GM18858 (cell line): ENCODE measurements at regions not wholly inside any gene's neighbourhood (a gene's known extent, or its start where the extent isn't known, plus 50 kb on each side); places are given as distances from the start of the nearest gene placed in this dataset.
"Not testable (repeated sequence)": the region's sequence is repeated elsewhere in the genome, so short reads cannot be mapped to it uniquely, and the experiment has no call there.

ENCODE experiments used
- ATAC-seq: cut with Tn5 transposase; IDR thresholded peaks from one replicate; pipeline ENCODE4 v1.9.1; 2021; ENCODE audit not compliant: unreplicated experiment

DNA sequence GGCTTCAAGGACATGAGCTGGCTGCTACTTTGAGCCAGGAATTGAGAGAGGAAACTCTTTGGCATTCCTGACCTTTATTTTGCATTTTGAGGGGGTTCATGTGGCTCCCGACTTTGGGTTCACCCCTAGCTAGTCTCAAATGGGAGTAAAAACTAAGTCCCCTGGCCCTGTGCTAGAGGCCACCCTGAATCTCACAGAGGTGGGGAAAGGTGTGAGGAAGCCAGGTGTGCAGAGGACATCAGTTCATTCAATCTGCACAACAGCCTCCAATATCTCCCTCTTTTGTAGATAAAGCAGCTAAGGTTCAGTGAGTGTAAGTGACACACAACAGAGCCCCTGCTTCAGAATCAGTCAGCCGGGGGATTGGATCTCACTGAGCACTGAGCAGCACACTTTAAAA is 325.7 kb downstream of the DCDC2C start:
- ATAC-seq: no peak

DNA sequence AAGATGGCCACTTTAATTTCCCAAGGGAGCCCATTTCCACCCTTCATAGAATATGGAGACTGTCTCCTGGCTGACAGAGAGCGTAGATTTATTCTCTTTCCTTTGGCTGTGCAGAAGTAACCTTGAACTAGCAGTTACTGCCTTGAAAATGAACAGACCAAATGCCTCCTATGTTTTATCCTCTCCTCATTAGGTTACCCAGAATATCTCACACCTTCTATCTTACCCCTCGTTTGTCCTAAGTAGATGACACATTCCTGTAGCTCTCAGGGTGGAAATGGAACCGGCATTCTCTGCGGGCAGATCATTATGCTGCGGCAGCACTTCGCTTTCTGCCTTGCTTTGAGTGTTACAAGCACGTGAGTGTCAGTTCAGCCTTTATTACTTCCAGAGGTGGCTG is 336.5 kb downstream of the DCDC2C start:
- no peak for ATAC-seq

DNA sequence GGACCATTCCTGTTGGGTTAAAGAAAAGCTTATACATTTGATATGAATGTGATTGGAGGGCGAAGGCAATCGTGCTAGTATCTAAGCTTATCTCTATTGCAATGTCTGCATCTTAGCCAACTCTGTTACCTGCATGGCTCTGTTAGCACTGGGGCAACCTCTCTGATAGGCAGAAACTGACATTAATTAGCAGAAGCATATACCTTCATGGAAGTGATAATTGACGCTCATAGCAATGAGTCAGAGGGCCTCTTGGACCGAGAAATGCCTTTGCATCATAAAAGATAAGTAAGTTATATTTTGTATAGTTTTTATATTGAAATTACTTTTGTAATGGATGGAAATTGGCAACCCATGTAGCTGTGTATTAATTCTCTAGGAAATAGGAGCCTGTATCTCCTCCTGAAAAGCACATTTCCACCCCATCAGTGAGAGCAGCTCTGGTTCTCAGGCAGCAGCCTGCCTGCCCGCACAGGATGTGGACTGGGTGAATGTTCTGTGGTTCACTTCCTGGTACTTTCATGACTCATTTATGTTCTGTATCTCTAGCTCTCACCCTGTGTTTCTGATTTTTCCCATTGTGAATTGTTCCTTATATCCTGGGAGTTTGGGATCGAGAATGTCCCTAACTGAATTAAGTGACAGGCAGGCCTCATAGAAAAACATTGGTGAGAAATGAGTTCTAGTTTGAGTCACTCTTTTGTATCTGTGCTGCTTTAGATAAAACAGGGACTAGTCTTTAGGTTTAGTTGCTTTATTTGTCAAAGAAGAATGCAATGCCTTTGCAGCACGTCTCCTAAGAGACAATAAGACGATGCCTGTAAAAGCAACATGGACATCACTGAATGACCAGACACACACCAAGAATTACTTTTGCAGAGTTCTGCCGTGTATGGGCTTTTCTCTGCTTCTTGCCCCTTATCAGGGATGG is 344.9 kb downstream of the DCDC2C start:
- ATAC-seq: no peak

DNA sequence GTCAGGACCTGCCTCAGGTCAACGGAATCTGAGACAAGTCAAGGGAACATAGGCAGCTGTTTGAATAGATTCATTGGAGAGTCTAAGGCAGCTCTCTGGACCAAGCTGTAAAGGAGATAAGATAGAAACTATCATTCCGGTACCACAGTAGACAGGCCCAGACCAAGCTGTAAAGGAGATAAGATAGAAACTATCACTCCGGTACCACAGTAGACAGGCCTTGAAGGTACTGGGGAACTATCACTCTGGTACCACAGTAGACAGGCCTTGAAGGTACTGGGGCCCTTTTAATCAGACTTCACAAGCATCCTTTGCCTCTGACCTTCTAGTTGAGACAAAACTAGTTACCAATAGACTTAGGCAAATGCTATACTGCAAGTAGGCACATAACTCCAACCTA is 346.1 kb downstream of the DCDC2C start:
- ATAC-seq: no peak

DNA sequence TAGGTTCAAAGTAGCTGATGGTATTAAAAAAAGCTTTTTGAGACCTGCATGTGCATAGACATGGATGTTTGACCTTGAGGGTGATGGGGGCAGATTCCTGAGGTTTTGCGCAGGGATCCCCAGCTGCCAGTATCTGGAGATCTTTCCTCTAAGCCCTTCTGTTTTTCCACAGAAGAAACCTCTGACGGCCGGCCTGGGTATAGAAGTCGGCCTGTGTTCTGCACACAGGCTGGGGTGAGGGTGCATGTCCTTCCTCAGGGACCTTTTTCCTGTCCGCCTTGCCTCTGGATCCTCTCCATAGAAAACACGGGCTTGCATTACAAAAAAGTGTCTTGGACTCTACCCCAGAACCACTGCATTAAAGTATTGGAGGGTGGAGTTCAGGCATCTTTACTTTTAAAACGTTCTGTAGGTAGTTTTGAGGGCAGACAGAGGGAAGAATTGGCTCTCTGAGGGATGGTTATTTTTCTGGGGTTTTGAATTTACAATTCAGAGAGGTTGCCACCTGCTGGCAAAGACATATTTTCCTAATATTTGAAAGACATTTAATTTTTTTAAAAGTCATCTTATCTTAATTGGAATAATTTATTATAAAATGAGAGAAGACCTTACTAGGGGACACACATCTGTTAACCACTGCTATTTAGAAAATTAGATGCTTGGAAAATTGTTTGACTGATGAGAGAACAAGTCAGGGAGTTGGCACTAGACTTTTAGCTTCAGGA is 350.6 kb downstream of the DCDC2C start:
- ATAC-seq: no peak

DNA sequence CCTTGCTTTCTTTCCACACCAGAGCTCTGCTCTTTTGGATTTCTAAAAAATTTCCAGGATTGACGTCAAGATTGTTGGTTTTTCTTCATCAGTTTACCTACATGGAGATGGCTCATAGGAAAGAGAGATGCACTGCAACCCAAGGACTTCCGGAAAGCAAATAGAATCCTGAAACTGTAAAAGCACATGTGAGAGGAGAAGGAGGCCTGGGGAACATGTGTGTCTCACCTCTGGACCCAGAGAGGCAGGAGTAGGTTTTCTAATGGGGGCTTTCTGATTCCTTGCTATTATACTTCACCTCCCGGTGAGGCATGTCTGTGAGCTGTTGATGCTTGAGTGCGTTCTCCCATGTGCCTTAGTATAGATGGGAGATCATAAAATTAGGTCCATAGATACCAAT is 362.8 kb downstream of the DCDC2C start:
- ATAC-seq: no peak

DNA sequence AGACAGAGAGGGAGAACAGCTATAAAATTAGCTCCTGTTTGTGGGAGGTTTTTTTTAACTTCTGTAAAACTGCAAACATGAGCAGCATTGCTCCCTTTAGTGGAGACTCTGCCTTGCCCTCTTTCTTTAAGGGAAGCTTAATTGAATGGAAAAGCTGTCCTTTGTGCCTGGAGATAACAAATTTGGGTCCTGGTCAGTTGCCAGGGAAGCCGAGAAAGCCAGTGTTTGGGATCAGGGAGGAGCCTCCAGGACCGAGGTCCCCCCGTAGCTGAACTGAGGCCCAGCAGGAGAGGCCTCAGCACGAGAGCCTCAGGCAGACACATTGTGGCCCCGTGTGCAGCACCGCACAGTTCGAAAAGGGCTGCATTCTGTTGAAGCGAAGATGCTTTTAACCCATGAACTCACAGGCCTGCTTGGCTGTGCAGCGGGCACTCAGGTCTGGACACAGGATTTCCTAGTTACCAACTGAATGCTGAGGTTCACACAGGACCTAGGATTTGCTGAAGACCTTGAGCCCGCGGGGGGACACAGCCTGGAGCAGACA is 369.7 kb downstream of the DCDC2C start:
- ATAC-seq: no peak

DNA sequence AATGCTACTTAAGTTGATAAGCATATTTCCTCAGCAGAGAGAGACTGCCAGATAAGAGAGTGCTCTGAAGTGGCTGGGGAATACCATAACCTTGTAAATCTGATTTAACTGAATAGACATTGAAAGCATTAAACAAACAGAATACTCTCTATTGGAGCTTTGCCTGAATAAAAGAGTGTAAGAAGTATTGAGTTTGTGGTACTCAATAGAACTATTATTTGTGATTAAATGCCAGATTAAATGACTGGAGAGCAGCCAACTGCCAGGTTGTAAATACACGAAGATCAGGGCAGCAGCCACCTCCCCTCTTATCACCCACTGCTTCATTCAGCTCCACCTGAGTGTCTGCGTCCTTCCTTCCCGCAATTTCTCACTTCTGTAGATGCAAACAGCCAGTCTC is 373.6 kb downstream of the DCDC2C start:
- ATAC-seq: no peak

DNA sequence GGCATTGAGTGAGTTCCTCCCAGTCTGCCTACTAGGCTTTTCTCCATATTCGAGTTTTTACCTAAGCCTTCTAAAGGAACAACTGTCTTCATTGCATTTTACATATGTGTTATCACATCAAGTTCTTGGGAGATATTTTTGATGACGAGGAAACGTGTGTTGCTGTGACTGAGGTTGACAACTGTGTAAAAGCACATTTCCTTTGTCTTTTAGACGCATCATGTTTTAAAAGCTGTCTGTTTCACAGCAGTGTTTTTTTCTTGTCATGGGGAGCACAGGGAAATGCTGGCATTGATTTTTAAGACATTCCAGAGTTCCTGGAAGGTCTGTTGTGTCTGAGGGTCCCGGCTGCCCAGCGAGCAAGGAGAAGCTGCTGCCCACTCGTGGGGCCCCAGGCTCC is 381.8 kb downstream of the DCDC2C start:
- ATAC-seq: no peak

DNA sequence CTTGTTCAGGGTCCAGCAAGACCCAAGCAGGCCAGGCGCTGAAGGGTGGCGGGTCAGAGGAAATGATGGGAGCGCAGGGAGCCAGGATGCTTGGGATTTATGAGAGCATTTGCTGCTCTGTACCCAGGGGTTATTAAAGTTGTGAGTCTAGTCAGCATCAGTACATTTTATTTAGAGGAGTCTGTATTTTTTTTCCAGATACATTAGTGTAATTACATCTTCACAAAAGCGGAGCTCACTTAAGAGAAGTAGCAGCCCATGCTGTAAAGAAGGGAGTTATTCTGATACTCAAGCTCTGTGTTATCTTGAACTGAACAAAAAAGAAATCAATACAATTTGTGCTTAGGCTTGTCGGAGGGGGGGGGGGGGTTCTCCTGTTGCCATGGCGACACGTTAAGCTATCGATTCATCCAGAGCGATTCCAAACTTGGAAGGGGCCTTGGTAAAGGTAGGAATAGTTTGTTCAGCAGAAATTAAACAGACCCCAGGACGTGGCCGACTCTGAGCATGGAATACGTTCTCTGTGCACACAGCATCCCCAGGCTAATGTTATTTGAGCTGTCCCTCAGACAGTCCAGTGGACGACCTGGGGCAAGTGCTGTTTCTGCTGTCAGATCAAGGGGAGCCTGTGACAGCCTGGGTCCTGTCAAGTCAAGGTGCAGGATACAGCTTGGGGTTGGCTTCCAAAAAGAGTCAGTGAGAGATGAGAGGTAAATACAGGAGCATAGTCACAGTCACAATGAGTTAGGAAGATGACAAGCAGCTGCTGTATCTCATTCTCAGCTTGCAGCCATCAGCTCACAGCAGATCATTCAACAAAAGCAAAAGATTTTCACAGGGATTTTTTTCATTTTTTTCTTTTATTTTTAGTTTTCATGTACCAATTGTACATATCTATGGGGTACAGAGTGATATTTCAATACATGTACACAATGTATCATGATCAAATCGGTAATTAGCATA is 387.6 kb downstream of the DCDC2C start:
- no peak for ATAC-seq

DNA sequence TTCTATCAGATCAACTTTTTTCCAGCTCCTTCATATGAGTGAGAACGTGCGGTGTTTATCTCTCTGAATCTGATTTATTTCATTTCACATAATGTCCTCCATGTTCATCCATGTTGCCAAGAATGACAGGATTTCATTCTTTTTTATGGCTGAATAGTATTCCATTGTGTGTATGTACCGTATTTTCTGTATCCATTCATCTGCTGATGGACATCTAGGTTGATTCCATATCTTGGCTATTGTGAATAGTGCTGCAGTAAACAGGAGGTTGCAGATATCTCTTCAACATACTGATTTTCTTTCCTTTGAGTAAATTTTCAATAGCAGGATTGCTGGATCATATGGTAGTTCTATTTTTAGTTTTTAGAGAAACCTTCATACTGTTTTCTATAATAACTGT is 388.5 kb downstream of the DCDC2C start:
- ATAC-seq: no peak

DNA sequence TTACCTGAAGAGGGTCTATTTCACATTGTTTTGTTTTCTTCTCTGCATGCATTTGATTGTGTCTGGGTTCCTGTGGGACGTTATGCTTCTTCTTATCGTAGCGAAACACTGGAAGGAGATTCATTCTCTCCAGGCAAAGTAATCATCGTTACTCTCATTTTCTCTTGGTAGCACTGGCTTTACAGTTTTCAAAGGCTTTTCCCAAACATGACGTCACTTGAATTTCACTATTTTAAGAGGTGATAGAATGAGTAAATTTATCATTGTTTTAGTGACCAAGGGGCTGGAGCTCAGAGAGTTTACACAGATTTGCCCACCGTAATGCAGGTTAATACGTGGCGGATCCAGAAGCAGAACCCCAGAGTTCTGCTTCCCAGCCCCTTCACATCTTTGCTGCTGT is 391.4 kb downstream of the DCDC2C start:
- ATAC-seq: no peak

DNA sequence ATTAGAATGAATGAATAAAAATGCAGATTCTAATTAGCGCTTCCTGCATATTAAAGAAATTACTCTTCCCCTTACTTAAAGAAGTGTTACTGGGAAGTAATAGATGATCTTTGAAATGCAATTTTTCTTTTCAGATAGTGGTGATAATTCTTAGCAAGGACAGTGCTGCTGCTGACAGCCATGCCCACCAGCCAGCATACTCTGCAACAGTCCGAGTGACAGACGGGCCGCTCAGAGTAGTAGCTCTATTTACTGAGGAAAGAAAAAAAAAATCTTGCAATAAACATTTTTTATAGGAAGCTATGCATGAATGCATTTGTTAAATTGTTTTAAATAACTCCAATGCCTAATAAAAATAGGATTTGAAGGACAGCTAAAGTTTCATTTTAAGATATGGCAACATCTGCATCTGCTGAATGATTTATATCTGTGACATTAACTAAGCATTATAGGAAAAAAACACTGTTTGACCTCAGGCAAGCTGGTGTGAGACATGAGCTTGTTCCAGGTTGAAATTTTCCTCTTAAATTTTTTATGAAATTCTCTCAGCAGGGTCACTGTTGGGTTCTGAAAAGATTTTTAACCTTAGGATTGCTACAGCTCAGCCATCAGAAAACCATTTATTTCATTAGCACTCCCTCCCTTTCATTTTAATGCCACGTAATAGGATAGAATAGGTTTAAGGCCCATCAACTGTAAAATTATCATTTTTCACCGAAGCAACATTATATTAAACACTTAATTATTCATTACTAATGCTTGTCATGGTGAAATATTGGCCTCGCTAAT is 393.8 kb downstream of the DCDC2C start:
- no peak for ATAC-seq

DNA sequence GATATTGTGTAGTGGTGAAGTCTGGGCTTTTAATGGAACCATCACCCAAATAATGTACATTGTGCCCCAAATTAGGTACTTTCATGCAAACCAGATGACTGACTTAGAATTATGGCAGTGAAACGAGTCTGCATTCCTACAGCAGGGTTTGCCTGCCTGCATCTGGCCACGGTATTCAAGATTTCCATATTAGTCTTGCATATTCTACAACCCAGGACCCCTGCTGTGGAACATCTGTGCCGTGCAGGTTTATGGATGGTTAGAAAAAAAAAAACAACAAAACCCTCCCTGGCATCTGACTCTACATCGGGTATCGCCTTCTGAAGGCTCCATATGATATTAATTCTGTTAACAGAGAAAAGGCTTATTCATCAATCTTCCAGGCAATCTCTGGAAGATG is 394.8 kb downstream of the DCDC2C start:
- ATAC-seq: no peak

DNA sequence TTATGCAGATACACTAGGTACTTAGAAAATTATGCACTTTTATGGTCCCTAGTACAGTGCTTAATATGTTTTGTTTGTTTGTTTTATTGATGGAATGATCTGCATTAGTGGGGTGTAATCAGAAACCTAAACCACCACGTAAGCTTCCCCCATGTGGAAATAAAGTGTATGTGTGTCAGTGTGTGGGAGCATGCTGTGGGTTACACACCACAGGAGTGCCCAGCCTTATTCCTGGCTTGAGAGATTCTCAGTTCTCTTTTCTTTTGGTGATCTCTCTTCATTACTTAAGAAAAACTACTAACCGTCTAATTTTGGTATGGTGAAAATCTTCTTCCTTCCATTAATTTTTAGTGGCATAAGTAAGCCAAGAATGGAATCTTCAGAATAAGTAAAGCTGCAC is 398.6 kb downstream of the DCDC2C start:
- no peak for ATAC-seq

DNA sequence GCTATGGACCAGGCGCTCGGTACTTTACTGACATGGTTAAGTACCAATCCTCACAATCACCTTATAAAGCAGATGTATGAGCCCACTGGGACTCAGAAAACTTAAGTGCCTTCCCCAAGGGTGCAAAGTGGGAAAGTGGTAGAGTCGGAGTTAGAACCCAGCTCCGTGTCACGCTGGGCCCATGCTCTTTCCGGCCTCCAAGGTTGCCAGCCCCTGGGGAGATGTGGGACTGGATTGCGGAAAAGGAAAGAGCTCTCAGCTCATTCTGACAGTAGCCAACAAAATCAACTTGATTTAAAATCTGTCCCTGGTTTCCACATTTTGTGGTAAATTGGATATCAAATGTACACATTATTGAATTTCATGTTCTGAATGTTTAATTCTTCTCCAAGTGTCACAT is 403.8 kb downstream of the DCDC2C start:
- ATAC-seq: no peak

DNA sequence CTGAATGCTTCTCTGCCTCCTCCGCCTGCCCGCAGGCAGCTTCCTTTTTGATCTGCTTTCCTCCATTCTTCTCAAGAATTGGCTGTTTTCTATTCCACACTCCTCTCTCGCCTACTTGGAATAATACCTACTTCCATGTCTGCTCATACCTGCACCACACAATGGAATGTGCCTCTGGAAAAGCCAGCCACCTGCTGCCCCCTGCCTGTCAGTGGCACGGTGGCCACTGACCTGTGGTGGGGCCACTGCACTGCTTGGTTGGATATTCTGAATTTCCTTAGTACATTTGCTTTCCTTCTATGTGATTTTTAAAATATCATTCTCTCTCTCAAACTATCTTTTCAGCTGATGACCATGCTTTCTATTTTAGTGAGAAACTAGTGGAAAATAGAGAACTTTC is 406.9 kb downstream of the DCDC2C start:
- no peak for ATAC-seq

DNA sequence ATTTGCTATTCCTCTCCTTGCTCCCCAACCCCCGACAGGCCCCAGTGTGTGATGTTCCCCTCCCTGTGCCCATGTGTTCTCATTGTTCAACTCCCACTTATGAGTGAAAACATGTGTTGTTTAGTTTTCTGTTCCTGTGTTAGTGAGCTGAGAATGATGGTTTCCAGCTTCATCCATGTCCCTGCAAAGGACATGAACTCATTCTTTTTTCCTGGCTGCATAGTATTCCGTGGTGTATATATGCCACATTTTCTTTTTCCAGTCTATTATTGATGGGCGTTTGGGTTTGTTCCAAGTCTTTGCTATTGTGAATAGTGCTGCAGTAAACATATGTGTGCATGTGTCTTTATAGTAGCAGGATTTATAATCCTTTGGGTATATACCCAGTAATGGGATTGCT is 412.1 kb downstream of the DCDC2C start:
- ATAC-seq: not testable (repeated sequence)

DNA sequence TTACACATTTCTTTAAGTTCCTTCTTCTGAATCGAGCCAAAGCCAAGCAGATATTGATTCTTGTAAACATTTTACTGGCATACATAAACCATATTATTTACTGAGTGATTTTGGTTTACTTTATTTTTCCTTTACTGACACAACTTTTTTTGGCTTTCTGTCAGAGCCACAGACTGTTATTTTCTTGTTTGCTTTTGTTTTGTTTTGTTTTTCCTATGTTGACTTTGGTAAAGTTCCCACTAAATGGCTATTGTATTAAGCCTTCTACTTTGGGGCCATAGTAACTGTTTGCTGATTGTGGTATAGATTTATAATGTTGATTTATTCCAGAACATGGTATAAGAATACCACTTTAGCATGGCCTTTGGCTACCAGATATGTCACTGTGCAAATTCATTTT is 419.4 kb downstream of the DCDC2C start:
- ATAC-seq: no peak

DNA sequence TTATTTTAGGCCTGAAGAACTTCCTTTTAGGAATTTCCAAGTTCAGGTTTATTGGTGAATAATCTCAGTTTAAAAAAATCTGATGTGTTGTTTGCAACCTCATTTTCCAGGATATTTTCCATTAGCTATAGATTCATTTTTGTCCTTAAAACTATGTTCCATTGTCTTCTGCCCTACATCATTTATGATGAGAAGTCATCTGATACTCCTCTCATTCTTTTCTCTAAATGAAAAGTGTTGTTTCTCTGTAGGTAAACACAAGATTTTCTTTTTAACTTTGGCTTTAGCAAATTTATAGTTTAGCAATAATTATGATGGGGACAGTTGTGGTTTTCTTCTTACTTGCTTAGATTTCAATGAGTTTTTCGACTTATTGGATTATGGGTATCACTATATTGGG is 427.3 kb downstream of the DCDC2C start:
- ATAC-seq: no peak
